ENCODE measurements at regions not wholly inside any gene's neighbourhood (a gene's known extent, or its start where the extent isn't known, plus 50 kb on each side); places are given as distances from the start of the nearest gene placed in this dataset.
"Not testable (repeated sequence)": the region's sequence is repeated elsewhere in the genome, so short reads cannot be mapped to it uniquely, and the experiment has no call there.

DNA sequence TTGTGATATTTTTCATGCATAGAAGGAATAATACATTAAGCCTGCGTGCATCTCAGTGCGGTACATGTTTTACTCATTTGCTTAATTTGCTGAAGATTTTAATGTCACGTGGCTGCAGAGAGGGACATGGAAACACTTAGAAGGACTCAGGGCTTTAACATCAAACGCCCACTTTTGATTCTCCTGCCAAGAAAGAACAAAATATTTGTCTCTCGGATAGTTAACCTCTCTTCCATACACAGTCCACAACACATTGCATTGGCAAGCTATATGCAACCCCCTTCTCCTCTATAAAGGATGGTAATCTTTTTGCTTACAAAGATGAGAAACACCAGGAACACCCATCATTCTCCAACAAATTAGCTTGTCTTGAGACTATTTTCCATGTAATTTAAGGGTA lies 148.0 kb upstream of the NRP1 start:
- intact Hi-C loops (cut with DNase I): no loop called here

GRCh38 chr10:33481184-33481583 lies 146.7 kb upstream of the NRP1 start:
- intact Hi-C loops (cut with DNase I): no loop called here
- DNase-seq (ENCODE audit: low spot score): no peak

More for the DNA sequence above, 148.0 kb upstream of the NRP1 start:
- no peak for DNase-seq (ENCODE audit: low spot score)

GRCh38 chr10:33480417-33480816 lies 145.9 kb upstream of the NRP1 start:
- intact Hi-C loops (cut with DNase I): not testable (repeated sequence)

GRCh38 chr10:33478675-33479125 lies 144.2 kb upstream of the NRP1 start:
- intact Hi-C loops (cut with DNase I): no loop called here
- no peak for DNase-seq (ENCODE audit: low spot score)

More at GRCh38 chr10:33480417-33480816, 145.9 kb upstream of the NRP1 start:
- not testable (repeated sequence) for DNase-seq (ENCODE audit: low spot score)

- intact Hi-C loops (cut with DNase I): no loop called here
- DNase-seq (ENCODE audit: low spot score): no peak
Measured at GRCh38 chr10:33478089-33478674, 143.7 kb upstream of the NRP1 start.

DNA sequence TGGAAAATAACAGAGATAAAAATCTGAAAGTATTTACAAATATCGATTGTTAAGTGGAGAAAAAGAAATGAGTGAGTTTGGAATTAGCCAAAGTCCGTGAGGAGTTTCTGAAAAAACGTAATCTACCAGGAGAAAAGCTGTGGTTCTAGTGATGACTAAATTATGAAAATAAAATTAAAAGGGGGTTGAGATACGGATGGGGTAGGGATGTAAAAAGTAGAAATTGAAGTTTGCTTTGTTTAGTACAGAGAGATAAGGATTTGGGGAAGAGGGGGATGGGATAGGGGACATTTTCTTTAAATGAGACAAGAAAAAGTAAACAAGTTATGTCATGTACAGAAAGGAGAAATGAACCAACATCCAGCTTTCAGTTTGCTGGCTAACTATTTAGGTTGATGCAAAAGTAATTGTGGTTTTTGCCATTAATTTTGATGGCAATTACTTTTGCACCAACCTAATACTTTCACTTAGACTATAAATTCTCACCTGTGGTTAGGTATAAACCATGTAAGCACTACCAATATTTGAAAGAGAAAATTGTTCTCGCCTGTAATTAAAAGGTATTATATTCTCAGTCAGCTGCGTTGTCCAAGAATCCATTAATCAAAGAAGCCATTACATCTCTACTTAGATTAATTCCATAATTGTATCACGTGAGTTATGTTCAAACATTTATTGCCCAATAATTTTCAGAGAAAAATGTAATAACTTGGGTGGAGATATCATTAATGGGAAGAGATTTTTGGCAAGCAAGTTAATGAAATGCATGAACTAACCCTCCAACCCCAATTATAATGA lies 143.0 kb upstream of the NRP1 start:
- no peak for DNase-seq (ENCODE audit: low spot score)
- intact Hi-C loops (cut with DNase I): no loop called here

GRCh38 chr10:33476757-33477273 lies 142.3 kb upstream of the NRP1 start:
- intact Hi-C loops (cut with DNase I): no loop called here
- DNase-seq (ENCODE audit: low spot score): no peak

DNA sequence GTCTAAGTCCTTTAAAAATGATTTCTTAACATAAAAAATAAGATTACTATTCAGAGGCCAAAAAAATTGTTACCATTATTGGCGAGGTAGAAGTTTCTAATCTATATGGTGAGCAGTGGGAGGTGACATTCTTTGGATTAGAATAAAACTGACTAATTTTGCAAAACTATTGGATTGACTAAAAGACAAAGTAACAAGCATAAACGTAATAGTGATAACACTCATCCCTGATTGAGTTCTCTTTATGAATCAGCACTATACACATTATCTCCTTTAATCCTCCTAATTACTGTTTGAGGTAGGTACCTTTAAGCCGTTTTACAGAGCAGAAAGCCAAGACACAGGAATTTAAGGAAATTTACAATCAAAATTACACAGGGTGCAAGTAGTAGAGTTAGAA lies 139.2 kb upstream of the NRP1 start:
- intact Hi-C loops (cut with DNase I): no loop called here
- DNase-seq (ENCODE audit: low spot score): no peak

DNA sequence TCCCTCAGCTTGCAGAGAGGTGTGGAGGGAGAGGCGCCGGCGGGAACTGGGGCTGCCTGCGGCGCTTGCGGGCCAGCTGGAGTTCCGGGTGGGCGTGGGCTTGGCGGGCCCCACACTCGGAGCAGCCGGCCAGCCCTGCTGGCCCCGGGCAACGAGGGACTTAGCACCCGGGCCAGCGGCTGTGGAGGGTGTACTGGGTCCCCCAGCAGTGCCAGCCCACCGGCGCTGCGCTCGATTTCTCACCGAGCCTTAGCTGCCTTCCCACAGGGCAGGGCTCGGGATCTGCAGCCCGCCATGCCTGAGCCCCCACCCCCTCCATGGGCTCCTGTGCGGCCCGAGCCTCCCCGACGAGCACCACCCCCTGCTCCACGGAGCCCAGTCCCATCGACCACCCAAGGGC lies 133.5 kb upstream of the NRP1 start:
- intact Hi-C loops (cut with DNase I): not testable (repeated sequence)

GRCh38 chr10:33465747-33466146 lies 131.3 kb upstream of the NRP1 start:
- DNase-seq (ENCODE audit: low spot score): no peak
- intact Hi-C loops (cut with DNase I): no loop called here

More for the DNA sequence above, 133.5 kb upstream of the NRP1 start:
- DNase-seq (ENCODE audit: low spot score): not testable (repeated sequence)

- intact Hi-C loops (cut with DNase I): no loop called here
- no peak for DNase-seq (ENCODE audit: low spot score)
Measured at GRCh38 chr10:33463011-33463410, 128.5 kb upstream of the NRP1 start.

GRCh38 chr10:33461295-33461640 lies 126.8 kb upstream of the NRP1 start:
- intact Hi-C loops (cut with DNase I): loop anchor here (2.0 kb wide), 1 partner anchor 124 kb away; no protein-coding TSS in a partner anchor
- DNase-seq (ENCODE audit: low spot score): no peak

- DNase-seq (ENCODE audit: low spot score): no peak
- intact Hi-C loops (cut with DNase I): loop anchor here (2.0 kb wide), 1 partner anchor 124 kb away; no protein-coding TSS in a partner anchor
Measured at GRCh38 chr10:33460505-33461294, 126.2 kb upstream of the NRP1 start.

- intact Hi-C loops (cut with DNase I): loop anchor here (2.0 kb wide), 1 partner anchor 123 kb away; no protein-coding TSS in a partner anchor
- no peak for DNase-seq (ENCODE audit: low spot score)
Measured at GRCh38 chr10:33459602-33460001, 125.1 kb upstream of the NRP1 start.

DNA sequence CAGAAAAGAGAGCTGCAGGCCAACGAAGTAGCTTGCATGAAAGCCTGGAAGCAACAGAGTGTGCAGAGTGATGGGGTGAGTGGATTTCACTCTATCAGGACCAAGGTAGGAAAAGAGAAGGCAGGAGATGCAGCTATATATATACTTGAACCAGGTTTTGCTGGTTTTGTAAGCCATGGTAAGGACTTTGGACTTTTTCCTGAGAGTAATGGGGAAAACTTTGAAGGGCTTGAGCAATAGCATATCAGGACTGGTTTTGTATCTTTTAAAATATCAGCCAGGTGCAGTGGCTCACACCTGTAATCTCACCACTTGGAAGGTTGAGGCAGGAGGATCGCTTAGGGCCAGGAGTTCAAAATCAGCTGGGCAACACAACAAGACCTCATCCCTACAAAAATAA lies 120.6 kb upstream of the NRP1 start:
- DNase-seq (ENCODE audit: low spot score): no peak
- intact Hi-C loops (cut with DNase I): no loop called here

GRCh38 chr10:33454554-33454953 lies 120.1 kb upstream of the NRP1 start:
- intact Hi-C loops (cut with DNase I): no loop called here

GRCh38 chr10:33453081-33454025 lies 118.9 kb upstream of the NRP1 start:
- DNase-seq (ENCODE audit: low spot score): no peak
- intact Hi-C loops (cut with DNase I): no loop called here

More at GRCh38 chr10:33454554-33454953, 120.1 kb upstream of the NRP1 start:
- no peak for DNase-seq (ENCODE audit: low spot score)

GRCh38 chr10:33448421-33449140 lies 114.1 kb upstream of the NRP1 start:
- intact Hi-C loops (cut with DNase I): no loop called here
- no peak for DNase-seq (ENCODE audit: low spot score)

All from cardiac septum (tissue), 1 donor.